ENCODE measurements at regions not wholly inside any gene's neighbourhood (a gene's known extent, or its start where the extent isn't known, plus 50 kb on each side); places are given as distances from the start of the nearest gene placed in this dataset.

GRCh38 chr1:55632058-55632457 is 416.9 kb upstream of the USP24 start:
- DNase-seq (ENCODE audit: low spot score) = peak; percentile 35

- no peak for DNase-seq (ENCODE audit: low spot score)
Measured at GRCh38 chr1:55631509-55631908, 416.3 kb upstream of the USP24 start.

- DNase-seq (ENCODE audit: low spot score) = no peak
Measured at GRCh38 chr1:55626326-55626725, 411.2 kb upstream of the USP24 start.

GRCh38 chr1:55624766-55625165 is 409.6 kb upstream of the USP24 start:
- DNase-seq (ENCODE audit: low spot score) = no peak

GRCh38 chr1:55623311-55623710 is 408.1 kb upstream of the USP24 start:
- no peak for DNase-seq (ENCODE audit: low spot score)

GRCh38 chr1:55622074-55622473 is 406.9 kb upstream of the USP24 start:
- DNase-seq (ENCODE audit: low spot score) = no peak

- DNase-seq (ENCODE audit: low spot score) = no peak
Measured at GRCh38 chr1:55618199-55618598, 403.0 kb upstream of the USP24 start.

GRCh38 chr1:55617288-55617982 is 402.3 kb upstream of the USP24 start:
- no peak for DNase-seq (ENCODE audit: low spot score)

- DNase-seq (ENCODE audit: low spot score) = no peak
Measured at GRCh38 chr1:55612988-55613387, 397.8 kb upstream of the USP24 start.

- DNase-seq (ENCODE audit: low spot score) = no peak
Measured at GRCh38 chr1:55611123-55611522, 396.0 kb upstream of the USP24 start.

- no peak for DNase-seq (ENCODE audit: low spot score)
Measured at GRCh38 chr1:55610203-55610602, 395.0 kb upstream of the USP24 start.

GRCh38 chr1:55609630-55610029 is 394.5 kb upstream of the USP24 start:
- DNase-seq (ENCODE audit: low spot score) = no peak

GRCh38 chr1:55605155-55605554 is 390.0 kb upstream of the USP24 start:
- DNase-seq (ENCODE audit: low spot score) = no peak

GRCh38 chr1:55604749-55605148 is 389.6 kb upstream of the USP24 start:
- DNase-seq (ENCODE audit: low spot score) = no peak

GRCh38 chr1:55604179-55604578 is 389.0 kb upstream of the USP24 start:
- DNase-seq (ENCODE audit: low spot score) = no peak

GRCh38 chr1:55600242-55600641 is 385.1 kb upstream of the USP24 start:
- no peak for DNase-seq (ENCODE audit: low spot score)

- DNase-seq (ENCODE audit: low spot score) = no peak
Measured at GRCh38 chr1:55597910-55598309, 382.7 kb upstream of the USP24 start.

GRCh38 chr1:55594701-55595100 is 379.5 kb upstream of the USP24 start:
- no peak for DNase-seq (ENCODE audit: low spot score)

- no peak for DNase-seq (ENCODE audit: low spot score)
Measured at GRCh38 chr1:55593298-55593697, 378.1 kb upstream of the USP24 start.

GRCh38 chr1:55592122-55592521 is 377.0 kb upstream of the USP24 start:
- no peak for DNase-seq (ENCODE audit: low spot score)

- DNase-seq (ENCODE audit: low spot score) = no peak
Measured at GRCh38 chr1:55589671-55590297, 374.6 kb upstream of the USP24 start.

GRCh38 chr1:55588309-55588708 is 373.1 kb upstream of the USP24 start:
- no peak for DNase-seq (ENCODE audit: low spot score)

GRCh38 chr1:55586771-55587170 is 371.6 kb upstream of the USP24 start:
- no peak for DNase-seq (ENCODE audit: low spot score)

- no peak for DNase-seq (ENCODE audit: low spot score)
Measured at GRCh38 chr1:55585402-55585792, 370.2 kb upstream of the USP24 start.

Data from A172 (cell line).